Esophagus squamous epithelium (tissue), 4 donors: ENCODE measurements at regions not wholly inside any gene's neighbourhood (a gene's known extent, or its start where the extent isn't known, plus 50 kb on each side); places are given as distances from the start of the nearest gene placed in this dataset.

Source experiments
- POLR2A ChIP-seq, 4 donors: fragments of 450-650 bp; IDR thresholded peaks; one replicate each; pipeline ENCODE4 v1.6.1; 2017; ENCODE audit warnings: antibody characterized with exemption in 4 of 4, mild to moderate bottlenecking in 4 of 4, moderate library complexity in 3 of 4
- TF ChIP-seq, protein P1 (sequence below), 6 experiments: fragments of 450-650 bp in 4 of 6; fragments of 200-600 bp in 2 of 6; sonication (generic) in 2 of 6; IDR thresholded peaks; one replicate each; pipeline ENCODE4 v1.5.1; 2016 to 2019; ENCODE audit warnings: antibody characterized with exemption in 6 of 6, mild to moderate bottlenecking in 4 of 6, moderate library complexity in 4 of 6

DNA sequence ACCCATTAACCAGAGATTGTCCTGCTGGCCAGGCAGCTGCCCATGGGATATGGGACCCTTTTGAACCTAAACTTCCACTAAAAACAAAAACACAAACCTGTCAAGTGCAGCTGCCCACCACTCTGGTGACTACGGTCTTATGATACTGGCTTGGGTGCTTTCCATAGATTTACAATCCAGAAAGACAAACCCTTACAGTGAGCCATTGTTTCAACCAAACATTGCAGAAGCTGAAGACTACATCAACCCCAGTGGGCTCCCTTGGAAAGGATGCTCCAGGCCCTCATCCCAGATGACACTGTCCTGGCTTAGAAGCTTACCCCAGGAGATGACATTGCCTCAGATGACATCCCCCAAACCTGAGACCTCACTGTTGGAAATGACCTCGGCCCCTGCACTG, 56.9 kb upstream of the WNT11 start:
- TF ChIP-seq, protein P1, sequence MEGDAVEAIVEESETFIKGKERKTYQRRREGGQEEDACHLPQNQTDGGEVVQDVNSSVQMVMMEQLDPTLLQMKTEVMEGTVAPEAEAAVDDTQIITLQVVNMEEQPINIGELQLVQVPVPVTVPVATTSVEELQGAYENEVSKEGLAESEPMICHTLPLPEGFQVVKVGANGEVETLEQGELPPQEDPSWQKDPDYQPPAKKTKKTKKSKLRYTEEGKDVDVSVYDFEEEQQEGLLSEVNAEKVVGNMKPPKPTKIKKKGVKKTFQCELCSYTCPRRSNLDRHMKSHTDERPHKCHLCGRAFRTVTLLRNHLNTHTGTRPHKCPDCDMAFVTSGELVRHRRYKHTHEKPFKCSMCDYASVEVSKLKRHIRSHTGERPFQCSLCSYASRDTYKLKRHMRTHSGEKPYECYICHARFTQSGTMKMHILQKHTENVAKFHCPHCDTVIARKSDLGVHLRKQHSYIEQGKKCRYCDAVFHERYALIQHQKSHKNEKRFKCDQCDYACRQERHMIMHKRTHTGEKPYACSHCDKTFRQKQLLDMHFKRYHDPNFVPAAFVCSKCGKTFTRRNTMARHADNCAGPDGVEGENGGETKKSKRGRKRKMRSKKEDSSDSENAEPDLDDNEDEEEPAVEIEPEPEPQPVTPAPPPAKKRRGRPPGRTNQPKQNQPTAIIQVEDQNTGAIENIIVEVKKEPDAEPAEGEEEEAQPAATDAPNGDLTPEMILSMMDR (IDR thresholded peaks at IDR 0.05): no peak
- TF ChIP-seq POLR2A (IDR thresholded peaks at IDR 0.05): no peak
